ENCODE measurements at regions not wholly inside any gene's neighbourhood (a gene's known extent, or its start where the extent isn't known, plus 50 kb on each side); places are given as distances from the start of the nearest gene placed in this dataset.

- no peak overlapping the region for H3K27ac ChIP-seq
- TF ChIP-seq CTCF (conservative IDR thresholded peaks at IDR 0.05) (no peak), ZFX (IDR thresholded peaks at IDR 0.05) (no peak)
Observed at GRCh38 chr4:128483816-128484215, 196.2 kb upstream of the PGRMC2 start.

- TF ChIP-seq ZFX (IDR thresholded peaks at IDR 0.05) (no peak), CTCF (conservative IDR thresholded peaks at IDR 0.05) (no peak)
- H3K27ac ChIP-seq, result no peak overlapping the region
Observed at GRCh38 chr4:128483041-128483440, 195.4 kb upstream of the PGRMC2 start.

- H3K27ac ChIP-seq, result no peak overlapping the region
- TF ChIP-seq ZFX (IDR thresholded peaks at IDR 0.05) (no peak), CTCF (conservative IDR thresholded peaks at IDR 0.05) (no peak)
Observed at GRCh38 chr4:128481752-128482480, 194.3 kb upstream of the PGRMC2 start.

GRCh38 chr4:128480945-128481344, 193.3 kb upstream of the PGRMC2 start:
- no peak for TF ChIP-seq CTCF (conservative IDR thresholded peaks at IDR 0.05)
- TF ChIP-seq ZFX (IDR thresholded peaks at IDR 0.05), result no peak
- H3K27ac ChIP-seq, result no peak overlapping the region

GRCh38 chr4:128477540-128477939, 189.9 kb upstream of the PGRMC2 start:
- H3K27ac ChIP-seq, result no peak overlapping the region
- TF ChIP-seq CTCF (conservative IDR thresholded peaks at IDR 0.05), result no peak
- no peak for TF ChIP-seq ZFX (IDR thresholded peaks at IDR 0.05)

- H3K27ac ChIP-seq, result no peak overlapping the region
- TF ChIP-seq CTCF (conservative IDR thresholded peaks at IDR 0.05), result no peak
- TF ChIP-seq ZFX (IDR thresholded peaks at IDR 0.05), result no peak
Observed at GRCh38 chr4:128475597-128475996, 188.0 kb upstream of the PGRMC2 start.

- TF ChIP-seq ZFX (IDR thresholded peaks at IDR 0.05), result no peak
- no peak overlapping the region for H3K27ac ChIP-seq
Observed at GRCh38 chr4:128471576-128471975, 184.0 kb upstream of the PGRMC2 start.

- TF ChIP-seq CTCF (conservative IDR thresholded peaks at IDR 0.05), result no peak
- TF ChIP-seq ZFX (IDR thresholded peaks at IDR 0.05), result no peak
- H3K27ac ChIP-seq, result no peak overlapping the region
Observed at GRCh38 chr4:128470492-128471053, 183.0 kb upstream of the PGRMC2 start.
